ENCODE measurements at regions not wholly inside any gene's neighbourhood (a gene's known extent, or its start where the extent isn't known, plus 50 kb on each side); places are given as distances from the start of the nearest gene placed in this dataset.

DNA sequence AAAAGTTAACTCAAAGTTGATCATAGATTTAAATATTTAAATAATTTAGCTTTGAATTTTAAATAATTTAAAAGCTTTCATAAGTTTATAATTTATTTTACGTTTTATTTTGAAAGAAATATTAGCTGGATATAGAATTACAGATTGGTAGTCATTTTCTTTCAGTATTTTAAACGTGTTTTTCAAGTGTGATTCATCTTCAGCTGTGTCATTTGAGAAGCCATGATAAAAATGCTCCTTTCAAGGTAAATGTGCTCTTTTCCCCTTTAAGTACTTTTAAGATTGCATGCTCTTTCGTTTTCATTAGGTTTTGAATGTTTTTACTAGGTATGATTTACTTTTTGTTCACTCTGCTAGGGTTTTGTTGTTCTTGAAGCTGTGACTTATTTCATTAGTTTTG lies 116.8 kb upstream of the FIGN start:
- WGBS, 2 donors, result 45 to 52% methylated on average over 3 of the region's 3 CpGs
- no peak overlapping the region for H3K4me3 ChIP-seq (ENCODE audit: low read depth, poor library complexity, severe bottlenecking)
- no peak for TF ChIP-seq POLR2A (IDR thresholded peaks at IDR 0.05)
- TF ChIP-seq CTCF (IDR thresholded peaks at IDR 0.05), result no peak
- DNase-seq (ENCODE audit: low spot score in 2 of 2), result no peak
- intact Hi-C loops (cut with DNase I; ENCODE audit: low total_unique reads), result no loop called here

DNA sequence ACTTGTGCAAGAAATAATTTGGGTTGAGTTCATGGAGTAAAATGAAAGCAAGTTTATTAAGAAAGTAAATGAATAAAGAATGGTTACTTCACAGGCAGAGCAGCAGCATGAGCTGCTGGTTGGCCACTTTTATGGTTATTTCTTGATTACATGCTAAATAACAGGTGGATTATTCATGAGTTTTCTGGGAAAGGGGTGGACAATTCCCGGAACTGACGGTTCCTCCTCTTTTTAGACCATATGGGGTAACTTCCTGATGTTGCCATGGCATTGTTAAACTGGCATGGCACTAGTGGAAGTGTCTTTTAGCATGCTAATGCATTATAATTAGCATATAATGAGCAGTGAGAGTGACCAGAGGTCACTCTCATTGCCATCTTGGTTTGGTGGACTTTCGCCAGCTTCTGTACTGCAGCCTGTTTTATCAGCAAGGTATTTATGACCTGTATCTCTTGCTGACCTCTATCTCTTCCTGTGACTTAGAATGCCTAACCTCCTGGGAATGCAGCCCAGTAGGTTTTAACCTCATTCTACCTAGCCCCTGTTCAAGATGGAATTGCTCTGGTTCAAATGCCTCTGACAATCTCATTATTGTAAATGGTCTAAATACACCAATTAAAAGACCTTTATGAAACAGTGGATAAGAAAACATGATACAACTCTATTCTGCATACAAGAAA lies 114.1 kb upstream of the FIGN start:
- intact Hi-C loops (cut with DNase I; ENCODE audit: low total_unique reads), result no loop called here
- no peak overlapping the region for H3K4me3 ChIP-seq (ENCODE audit: low read depth, poor library complexity, severe bottlenecking)
- WGBS, 2 donors, result 87 to 90% methylated on average over 3 of the region's 3 CpGs
- TF ChIP-seq CTCF (IDR thresholded peaks at IDR 0.05) (no peak), POLR2A (IDR thresholded peaks at IDR 0.05) (no peak)
- no peak for DNase-seq (ENCODE audit: low spot score in 2 of 2)

DNA sequence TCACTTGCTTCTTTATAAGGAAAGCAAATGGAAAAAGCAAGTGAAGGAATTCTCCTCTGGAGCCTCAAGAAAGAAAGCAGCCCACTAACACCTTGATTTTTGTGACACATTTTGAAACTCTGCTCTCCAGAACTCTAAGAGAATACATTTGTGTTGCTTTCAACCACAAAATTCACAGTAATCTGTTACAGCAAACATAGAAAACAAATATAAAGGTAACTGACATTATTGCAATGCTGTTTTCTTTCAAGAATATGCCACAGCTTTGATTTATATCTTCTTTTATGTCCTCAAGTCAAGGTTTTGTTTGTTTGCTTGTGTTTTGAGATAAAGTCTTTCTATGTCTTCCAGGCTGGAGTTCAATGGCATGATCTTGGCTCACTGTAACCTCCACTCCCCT lies 103.1 kb upstream of the FIGN start:
- TF ChIP-seq POLR2A (IDR thresholded peaks at IDR 0.05) (no peak), CTCF (IDR thresholded peaks at IDR 0.05) (no peak)
- intact Hi-C loops (cut with DNase I; ENCODE audit: low total_unique reads), result no loop called here
- H3K4me3 ChIP-seq (ENCODE audit: low read depth, poor library complexity, severe bottlenecking), result no peak overlapping the region
- DNase-seq (ENCODE audit: low spot score in 2 of 2), result no peak

- intact Hi-C loops (cut with DNase I; ENCODE audit: low total_unique reads), result no loop called here
- no peak for DNase-seq (ENCODE audit: low spot score in 2 of 2)
- no peak for TF ChIP-seq POLR2A (IDR thresholded peaks at IDR 0.05)
- TF ChIP-seq CTCF (IDR thresholded peaks at IDR 0.05), result no peak
- no peak overlapping the region for H3K4me3 ChIP-seq (ENCODE audit: low read depth, poor library complexity, severe bottlenecking)
These were observed 100.4 kb upstream of the FIGN start for GRCh38 chr2:163836167-163836566.

GRCh38 chr2:163834841-163835240 lies 99.0 kb upstream of the FIGN start:
- intact Hi-C loops (cut with DNase I; ENCODE audit: low total_unique reads), result no loop called here
- DNase-seq (ENCODE audit: low spot score in 2 of 2), result no peak
- TF ChIP-seq POLR2A (IDR thresholded peaks at IDR 0.05) (no peak), CTCF (IDR thresholded peaks at IDR 0.05) (no peak)
- 78 to 82% methylated on average over 1 of the region's 1 CpG for WGBS, 2 donors
- no peak overlapping the region for H3K4me3 ChIP-seq (ENCODE audit: low read depth, poor library complexity, severe bottlenecking)

DNA sequence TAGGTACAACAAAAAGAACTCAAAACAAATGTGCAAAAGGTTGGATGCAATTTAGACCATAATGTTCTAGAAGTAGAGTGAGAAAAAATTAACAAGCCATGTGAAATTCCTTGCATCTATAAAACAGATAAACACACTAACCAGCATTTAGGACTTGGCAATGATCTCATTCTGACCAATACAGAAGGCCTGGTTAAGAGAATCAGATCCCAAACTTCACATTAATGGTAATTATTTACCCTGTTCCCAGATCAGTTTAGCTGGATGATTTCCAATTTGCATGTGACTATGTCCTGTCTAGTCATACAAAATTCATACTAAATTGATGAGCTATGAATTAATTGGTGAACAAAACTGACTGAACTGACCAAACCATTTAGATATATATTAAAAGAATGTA lies 98.4 kb upstream of the FIGN start:
- no peak for TF ChIP-seq CTCF (IDR thresholded peaks at IDR 0.05)
- no peak for TF ChIP-seq POLR2A (IDR thresholded peaks at IDR 0.05)
- intact Hi-C loops (cut with DNase I; ENCODE audit: low total_unique reads), result no loop called here
- H3K4me3 ChIP-seq (ENCODE audit: low read depth, poor library complexity, severe bottlenecking), result no peak overlapping the region
- DNase-seq (ENCODE audit: low spot score in 2 of 2), result no peak

Data from lower leg skin (tissue), 4 donors.